Progenitor cell of endocrine pancreas (in vitro differentiated cells): ENCODE measurements at regions not wholly inside any gene's neighbourhood (a gene's known extent, or its start where the extent isn't known, plus 50 kb on each side); places are given as distances from the start of the nearest gene placed in this dataset.

Experiments
- DNase-seq: peaks from one replicate; pipeline ENCODE4 v3.0.0; 2021; ENCODE audit warnings: low spot score; ENCODE audit not compliant: unreplicated experiment
- H3K27ac Mint-ChIP-seq: 2 replicates; pipeline ENCODE4 v1.8.0; 2021; ENCODE audit warnings: mild to moderate bottlenecking, moderate library complexity, mixed read lengths
- H3K27me3 Mint-ChIP-seq: 2 replicates; pipeline ENCODE4 v1.8.0; 2021; ENCODE audit warnings: mixed read lengths
- H3K36me3 Mint-ChIP-seq: 2 replicates; pipeline ENCODE4 v1.8.0; 2022; ENCODE audit warnings: mixed read lengths; ENCODE audit not compliant: insufficient read depth
- H3K4me1 Mint-ChIP-seq: 2 replicates; pipeline ENCODE4 v1.8.0; 2021; ENCODE audit warnings: low read depth, mixed read lengths
- H3K4me3 Mint-ChIP-seq: 2 replicates; pipeline ENCODE4 v1.8.0; 2021; ENCODE audit warnings: low read depth, mild to moderate bottlenecking, moderate library complexity, mixed read lengths
- H3K9me3 Mint-ChIP-seq: 2 replicates; pipeline ENCODE4 v1.8.0; 2021; ENCODE audit warnings: low read depth, mixed read lengths
- CTCF ChIP-seq: fragments of 200-600 bp; sonication (generic); IDR thresholded peaks from one replicate; pipeline ENCODE4 v1.5.0; 2021; ENCODE audit warnings: antibody characterized with exemption, mild to moderate bottlenecking; ENCODE audit not compliant: unreplicated experiment

DNA sequence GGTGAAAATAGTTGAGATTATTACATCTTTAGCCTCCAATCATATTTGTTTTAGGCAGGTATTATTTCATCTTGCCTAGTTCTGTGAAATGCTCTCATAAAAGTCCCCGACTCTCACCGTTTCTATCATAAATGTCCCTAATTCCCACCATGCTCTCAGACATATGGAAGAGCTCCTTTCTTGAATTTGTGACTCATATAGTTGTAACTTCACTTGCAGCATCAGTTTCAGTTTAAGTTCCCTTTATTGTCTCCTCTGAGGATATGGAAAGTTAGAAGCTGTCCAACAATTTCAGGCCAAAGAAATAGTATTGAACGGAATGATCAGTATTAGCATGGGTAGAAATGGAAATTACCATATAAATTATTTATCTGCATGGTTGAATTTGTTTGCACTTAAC is 187.5 kb upstream of the NR4A3 start:
- peaks cover 3% of the 10 kb centered on the region for H3K4me1 Mint-ChIP-seq
- H3K9me3 Mint-ChIP-seq = no peaks in the 10 kb centered on the region
- H3K27ac Mint-ChIP-seq = no peak overlapping the region
- no peaks in the 10 kb centered on the region for H3K36me3 Mint-ChIP-seq
- no peaks in the 10 kb centered on the region for H3K27me3 Mint-ChIP-seq
- no peak for DNase-seq
- no peak for TF ChIP-seq CTCF
- no peak overlapping the region for H3K4me3 Mint-ChIP-seq

DNA sequence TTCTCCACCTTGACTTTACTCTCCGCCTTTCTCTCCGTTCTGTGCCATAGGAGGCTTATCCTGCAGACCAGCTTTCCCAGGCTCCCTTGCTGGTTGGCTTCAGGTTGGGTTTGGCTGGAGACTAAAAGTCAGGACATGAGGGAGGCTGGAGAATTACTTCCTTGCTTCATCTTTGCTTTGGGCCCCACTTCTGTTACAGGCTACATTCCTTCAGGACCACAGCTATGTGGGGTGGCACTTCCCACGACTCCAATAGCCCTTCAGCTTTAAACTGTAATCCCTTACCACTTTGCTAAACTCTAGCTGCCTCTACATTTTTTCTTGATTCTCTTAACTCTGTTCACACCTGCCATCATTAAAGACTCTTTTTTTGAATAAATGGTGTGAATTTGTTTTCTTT is 186.7 kb upstream of the NR4A3 start:
- Mint-ChIP-seq H3K36me3 (no peaks in the 10 kb centered on the region), H3K9me3 (no peaks in the 10 kb centered on the region), H3K27ac (no peak overlapping the region), H3K4me1 (peaks cover 3% of the 10 kb centered on the region), H3K4me3 (no peak overlapping the region), H3K27me3 (no peaks in the 10 kb centered on the region)
- no peak for TF ChIP-seq CTCF
- no peak for DNase-seq

DNA sequence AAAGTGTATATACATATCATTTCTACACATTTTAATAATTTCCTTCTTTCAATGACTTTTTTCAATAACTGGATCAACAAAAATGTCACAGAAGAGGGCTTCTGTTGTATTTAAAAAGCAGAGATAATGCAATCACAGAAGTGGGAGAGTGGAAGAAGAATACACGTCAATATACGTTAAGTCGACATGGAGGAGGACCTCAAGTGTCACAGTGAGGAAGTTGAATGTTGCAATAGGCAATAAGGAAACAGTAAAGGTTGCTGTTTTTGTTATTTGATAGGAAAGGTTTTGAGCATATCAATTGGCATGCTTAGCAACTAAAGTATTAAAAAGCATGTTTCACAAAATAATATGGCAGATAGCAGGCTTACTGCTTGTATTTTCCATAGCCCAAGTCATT is 184.0 kb upstream of the NR4A3 start:
- peaks cover 3% of the 10 kb centered on the region for H3K4me1 Mint-ChIP-seq
- no peak for DNase-seq
- peaks cover 7% of the 10 kb centered on the region for H3K9me3 Mint-ChIP-seq
- no peak for TF ChIP-seq CTCF
- H3K36me3 Mint-ChIP-seq = peaks cover 1% of the 10 kb centered on the region
- H3K4me3 Mint-ChIP-seq = no peak overlapping the region
- H3K27ac Mint-ChIP-seq = no peak overlapping the region
- no peaks in the 10 kb centered on the region for H3K27me3 Mint-ChIP-seq

- Mint-ChIP-seq H3K27ac (no peak overlapping the region), H3K9me3 (peaks cover 7% of the 10 kb centered on the region), H3K4me3 (no peak overlapping the region), H3K4me1 (peaks cover 3% of the 10 kb centered on the region), H3K27me3 (no peaks in the 10 kb centered on the region), H3K36me3 (peaks cover 1% of the 10 kb centered on the region)
- DNase-seq = no peak
- no peak for TF ChIP-seq CTCF
Measured at GRCh38 chr9:99638971-99639370, 182.7 kb upstream of the NR4A3 start.

- Mint-ChIP-seq H3K36me3 (no peaks in the 10 kb centered on the region), H3K9me3 (peaks cover 13% of the 10 kb centered on the region), H3K4me1 (no peaks in the 10 kb centered on the region), H3K27me3 (no peaks in the 10 kb centered on the region), H3K4me3 (no peak overlapping the region), H3K27ac (no peak overlapping the region)
- no peak for TF ChIP-seq CTCF
- no peak for DNase-seq
Measured at GRCh38 chr9:99647604-99648003, 174.1 kb upstream of the NR4A3 start.
